Ammon's horn (tissue), 1 donor: ENCODE measurements at regions not wholly inside any gene's neighbourhood (a gene's known extent, or its start where the extent isn't known, plus 50 kb on each side); places are given as distances from the start of the nearest gene placed in this dataset.

Experiments used
- DNase-seq: peaks from one replicate; pipeline ENCODE4 v3.0.0-alpha.2; 2016; ENCODE audit warnings: low spot score

- DNase-seq = no peak
Observed at GRCh38 chr2:150047620-150048222, 439.7 kb downstream of the RND3 start.

GRCh38 chr2:150046810-150047209 is 440.7 kb downstream of the RND3 start:
- no peak for DNase-seq

GRCh38 chr2:150046211-150046610 is 441.3 kb downstream of the RND3 start:
- no peak for DNase-seq

- DNase-seq = no peak
Observed at GRCh38 chr2:150045601-150046000, 441.9 kb downstream of the RND3 start.

GRCh38 chr2:150043172-150043500 is 444.3 kb downstream of the RND3 start:
- DNase-seq = no peak

GRCh38 chr2:150042500-150043171 is 444.8 kb downstream of the RND3 start:
- no peak for DNase-seq

- no peak for DNase-seq
Observed at GRCh38 chr2:150041722-150042425, 445.6 kb downstream of the RND3 start.

GRCh38 chr2:150036622-150037021 is 449.0 kb upstream of the MMADHC start:
- no peak for DNase-seq

GRCh38 chr2:150034665-150035064 is 447.1 kb upstream of the MMADHC start:
- DNase-seq = no peak

- no peak for DNase-seq
Observed at GRCh38 chr2:150030436-150031190, 443.0 kb upstream of the MMADHC start.

- DNase-seq = no peak
Observed at GRCh38 chr2:150028322-150028721, 440.7 kb upstream of the MMADHC start.

- DNase-seq = no peak
Observed at GRCh38 chr2:150027164-150027563, 439.6 kb upstream of the MMADHC start.

GRCh38 chr2:150023663-150024062 is 436.1 kb upstream of the MMADHC start:
- DNase-seq = no peak

- DNase-seq = no peak
Observed at GRCh38 chr2:150023044-150023443, 435.5 kb upstream of the MMADHC start.

GRCh38 chr2:150020937-150021673 is 433.5 kb upstream of the MMADHC start:
- no peak for DNase-seq

- DNase-seq = no peak
Observed at GRCh38 chr2:150020221-150020620, 432.6 kb upstream of the MMADHC start.

- no peak for DNase-seq
Observed at GRCh38 chr2:150019063-150019462, 431.5 kb upstream of the MMADHC start.

GRCh38 chr2:150012986-150013385 is 425.4 kb upstream of the MMADHC start:
- no peak for DNase-seq

- no peak for DNase-seq
Observed at GRCh38 chr2:150011161-150011730, 423.7 kb upstream of the MMADHC start.

GRCh38 chr2:150008901-150009300 is 421.3 kb upstream of the MMADHC start:
- DNase-seq = no peak

GRCh38 chr2:150007815-150008430 is 420.3 kb upstream of the MMADHC start:
- DNase-seq = no peak
